GM23248 (cell line): ENCODE measurements at regions not wholly inside any gene's neighbourhood (a gene's known extent, or its start where the extent isn't known, plus 50 kb on each side); places are given as distances from the start of the nearest gene placed in this dataset.

Experiments used
- EZH2 ChIP-seq: fragments of 200-600 bp; sonication (generic); IDR thresholded peaks from 2 replicates; pipeline ENCODE4 v1.6.1; 2018; ENCODE audit warnings: antibody characterized with exemption, mild to moderate bottlenecking; ENCODE audit not compliant: insufficient read depth, poor library complexity, severe bottlenecking
- EZH2phosphoT487 ChIP-seq: fragments of 200-600 bp; sonication (generic); IDR thresholded peaks from 2 replicates; pipeline ENCODE4 v1.6.1; 2018; ENCODE audit warnings: antibody characterized with exemption, moderate library complexity, mild to moderate bottlenecking, low read depth; ENCODE audit not compliant: insufficient read depth

GRCh38 chr5:4738298-4738697 lies 401.8 kb upstream of the ADAMTS16 start:
- TF ChIP-seq EZH2phosphoT487, result no peak
- TF ChIP-seq EZH2, result no peak
